Heart right ventricle (tissue), 16 donors: ENCODE measurements at regions not wholly inside any gene's neighbourhood (a gene's known extent, or its start where the extent isn't known, plus 50 kb on each side); places are given as distances from the start of the nearest gene placed in this dataset.

ENCODE experiments used
- ATAC-seq, 8 donors: fragments of 200-7000 bp; cut with Tn5 transposase; one replicate each; pipeline ENCODE4 v1.9.1; 2020; ENCODE audit warnings: mild to moderate bottlenecking in 8 of 8, moderate library complexity in 8 of 8, moderate number of reproducible peaks in 1 of 8
- DNase-seq, 2 donors: peaks; one replicate each; pipeline ENCODE4 v3.0.0-alpha.2; 2020
- H3K27ac ChIP-seq, 10 donors: fragments of 200-600 bp; sonication (generic) in 2 of 10; one replicate each; pipeline versions ENCODE4 v1.5.0 to v1.8.0; 2020 to 2022; ENCODE audit warnings: mild to moderate bottlenecking in 3 of 10
- H3K27me3 ChIP-seq, 7 donors: fragments of 200-600 bp; one replicate each; pipeline ENCODE4 v1.8.0; 2021 to 2022; ENCODE audit warnings: mild to moderate bottlenecking in 2 of 7
- H3K36me3 ChIP-seq, 9 donors: fragments of 200-600 bp; sonication (generic) in 1 of 9; one replicate each; pipeline versions ENCODE4 v1.5.0 to v1.8.0; 2020 to 2022; ENCODE audit warnings: mild to moderate bottlenecking in 2 of 9
- H3K4me1 ChIP-seq, 9 donors: fragments of 200-600 bp; sonication (generic) in 1 of 9; one replicate each; pipeline versions ENCODE4 v1.5.0 to v1.8.0; 2020 to 2022; ENCODE audit warnings: mild to moderate bottlenecking in 4 of 9
- H3K4me3 ChIP-seq, 10 donors: fragments of 200-600 bp; sonication (generic) in 2 of 10; one replicate each; pipeline versions ENCODE4 v1.5.0 to v1.8.0; 2020 to 2022; ENCODE audit warnings: mild to moderate bottlenecking in 7 of 10, moderate library complexity in 2 of 10
- H3K9me3 ChIP-seq, 11 donors: fragments of 200-600 bp in 10 of 11; sonication (generic) in 2 of 11; one replicate each; pipeline versions ENCODE4 v1.5.0 to v1.8.0; 2013 to 2022; ENCODE audit warnings: mild to moderate bottlenecking in 2 of 11, control low read depth in 1 of 11, moderate library complexity in 1 of 11
- CTCF ChIP-seq, 9 donors: fragments of 200-600 bp; sonication (generic) in 2 of 9; IDR thresholded peaks; one replicate each; pipeline versions ENCODE4 v1.5.0 to v1.8.0; 2021 to 2022; ENCODE audit warnings: antibody characterized with exemption in 9 of 9, mild to moderate bottlenecking in 5 of 9, moderate library complexity in 1 of 9
- WGBS, 2 donors: extraction: QIAGEN DNeasy Blood & Tissue Kit; methylation state at CpG; one replicate each; pipeline ENCODE4 v1.1.7; 2013; ENCODE audit warnings: inconsistent platforms in 1 of 2; 5-methylcytosine and 5-hydroxymethylcytosine counted together
- intact Hi-C, 10 donors: fragments of 100-400 bp; cut with DNase I; formaldehyde crosslinking; loops; one replicate each; pipeline versions ENCODE4 v1.11.1 to v1.14.2; 2022
- donor health status: Arrhythmogenic right ventricular cardiomyopathy.
- donor health status: ischemic (EF 13 %, LVEDD 7.1; RV severe dilation, severe dysfunction).
- donor health status: healthy with polysubstance abuse.
- donor health status: DM: no; HTN: yes; CAD: no.
- donor health status: DM: no; HTN: no; CAD: no.
- donor health status: ischemic (EF 25% LVEDD 6.9; RV normal size, moderate dysfunction).
- donor health status: ischemic (EF 25% LVEDD 5.7; RV mildly dilated, moderate dysfunction).
- donor health status: healthy.
- donor health status: DM: yes; HTN: yes; CAD: no.
- donor health status: Ischemic cardiomyopathy.
- donor health status: ischemic (EF 35%, LVEDD 5.7; RV mildly dilated, moderate dysfunction).
- donor health status: nonischemic (EF 11% LVEDD 7.7; RV severe dilation, severe dysfunction).
- donor health status: DM: yes; HTN: yes; CAD: no.
- donor health status: PGD.
- donor health status: ischemic (EF 29% LVEDD 5.4; RV normal size, mild dysfunction).
- donor health status: nonischemic (EF 23%, LVEDD 6.1; RV moderate dilation, normal function).

DNA sequence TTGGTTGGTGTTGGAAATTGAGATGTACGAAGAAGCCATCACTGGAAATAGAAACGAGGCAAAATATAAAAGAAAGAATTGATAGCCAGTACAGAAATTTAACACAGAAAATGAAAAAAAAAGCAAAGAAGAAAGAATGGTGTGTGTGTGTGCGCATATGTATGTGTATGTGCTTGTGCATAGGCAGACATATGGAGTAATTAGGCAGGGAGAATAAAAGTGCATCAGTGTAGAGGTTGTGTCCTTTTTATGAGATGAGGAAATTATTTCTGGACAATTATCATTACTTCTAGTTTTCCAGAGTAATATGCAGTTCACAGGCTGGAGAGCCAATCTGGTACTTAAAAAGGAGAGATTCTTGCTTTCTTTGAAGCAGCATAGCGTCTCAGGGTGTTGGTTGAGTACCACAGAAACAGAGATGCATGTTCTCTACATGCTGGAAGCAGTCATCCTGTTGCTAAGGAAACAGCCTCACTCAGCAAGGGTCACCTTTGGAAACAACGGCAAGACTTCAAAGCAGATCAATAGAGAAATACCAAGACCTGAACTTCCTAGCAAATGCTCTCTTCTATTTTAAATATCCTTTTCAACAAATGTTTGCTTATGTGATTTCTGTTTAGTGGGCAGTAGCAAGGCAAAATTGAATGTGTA is 172.7 kb downstream of the TAF11L14 start:
- Histone ChIP-seq H3K4me3 (no peak overlapping the region), H3K36me3 (no peaks in the 10 kb centered on the region), H3K27me3 (no peaks in the 10 kb centered on the region), H3K27ac (no peak overlapping the region), H3K9me3 (no peaks in the 10 kb centered on the region), H3K4me1 (no peaks in the 10 kb centered on the region)
- no peak for ATAC-seq
- DNase-seq, result no peak
- TF ChIP-seq CTCF (IDR thresholded peaks at IDR 0.05), result no peak
- intact Hi-C loops, result no loop called here
- WGBS, 2 donors, result 64 to 76% methylated on average over 5 of the region's 5 CpGs

DNA sequence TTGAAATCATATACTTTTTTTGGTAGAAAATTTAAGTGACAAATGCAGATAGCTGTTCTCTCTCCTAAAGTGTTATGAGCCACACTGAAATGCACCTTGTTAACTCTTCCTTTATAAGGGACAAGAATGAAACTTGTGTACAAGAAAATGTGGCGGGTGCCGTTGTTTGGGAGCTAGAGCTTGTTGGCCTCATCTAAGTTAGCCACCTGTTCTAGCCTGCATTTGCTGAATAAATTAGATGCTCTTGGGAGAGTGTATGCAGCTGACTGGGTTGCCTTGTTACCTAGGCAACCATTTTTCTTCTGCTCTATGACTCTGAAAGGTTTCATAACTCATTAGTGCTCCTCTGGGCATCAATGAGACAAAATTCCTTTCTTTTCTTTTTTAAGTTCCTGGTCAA is 174.3 kb downstream of the TAF11L14 start:
- WGBS, 2 donors, result 66 to 86% methylated on average over 2 of the region's 2 CpGs
- no peak overlapping the region for H3K27ac ChIP-seq
- no peaks in the 10 kb centered on the region for H3K36me3 ChIP-seq
- DNase-seq, result no peak
- no peaks in the 10 kb centered on the region for H3K27me3 ChIP-seq
- peaks cover 0 to 5% (median 0%) of the 10 kb centered on the region in 11 donors for H3K9me3 ChIP-seq
- TF ChIP-seq CTCF (IDR thresholded peaks at IDR 0.05), result no peak
- H3K4me3 ChIP-seq, result no peak overlapping the region
- intact Hi-C loops, result no loop called here
- no peak for ATAC-seq
- H3K4me1 ChIP-seq, result no peaks in the 10 kb centered on the region

DNA sequence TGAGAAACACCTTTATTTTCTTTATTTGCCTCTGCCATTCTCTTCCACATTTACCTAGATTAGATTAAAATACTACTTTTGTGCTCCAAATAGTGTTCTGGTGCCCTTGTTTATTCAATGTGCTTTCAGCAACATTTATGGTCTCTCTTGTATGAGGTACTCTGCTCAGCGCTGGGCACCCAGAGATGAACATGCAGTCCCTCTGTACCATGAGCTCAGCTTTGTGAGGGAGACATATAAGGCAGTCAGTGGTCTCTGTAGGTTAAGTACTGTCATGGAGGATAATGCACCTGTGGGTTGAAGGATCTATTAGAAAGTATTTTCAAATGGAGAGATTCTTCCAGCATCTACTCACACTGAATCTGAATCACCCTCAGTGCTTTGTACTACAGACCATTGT is 176.5 kb downstream of the TAF11L14 start:
- Histone ChIP-seq H3K4me3 (no peak overlapping the region), H3K36me3 (no peaks in the 10 kb centered on the region), H3K4me1 (no peaks in the 10 kb centered on the region), H3K27me3 (no peaks in the 10 kb centered on the region), H3K9me3 (peaks cover 0 to 8% (median 0%) of the 10 kb centered on the region in 11 donors), H3K27ac (no peak overlapping the region)
- ATAC-seq (no peak), DNase-seq (no peak)
- 88 to 90% methylated on average over 1 of the region's 1 CpG for WGBS, 2 donors
- intact Hi-C loops, result no loop called here
- no peak for TF ChIP-seq CTCF (IDR thresholded peaks at IDR 0.05)

DNA sequence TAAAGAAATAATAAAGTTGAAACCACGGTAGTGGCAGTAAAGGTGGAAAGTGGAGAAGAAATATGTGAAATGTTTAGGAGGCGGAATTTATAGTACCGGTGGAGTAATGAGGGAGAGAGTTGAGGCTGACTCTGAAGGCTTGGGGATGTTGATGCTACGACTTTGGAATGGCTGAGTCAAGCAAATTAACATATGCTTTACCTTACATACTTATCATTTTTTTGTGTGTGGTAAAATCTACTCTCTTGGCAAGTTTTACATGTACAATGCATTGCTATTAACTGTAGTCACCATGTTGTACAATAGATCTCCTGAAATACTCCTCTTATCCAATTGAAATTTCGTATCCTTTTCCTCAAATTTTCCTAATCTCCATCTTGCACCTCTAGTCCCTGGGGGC is 179.0 kb downstream of the TAF11L14 start:
- Histone ChIP-seq H3K9me3 (peaks cover 0 to 8% (median 0%) of the 10 kb centered on the region in 11 donors), H3K27ac (no peak overlapping the region), H3K4me3 (no peak overlapping the region), H3K4me1 (no peaks in the 10 kb centered on the region), H3K36me3 (no peaks in the 10 kb centered on the region), H3K27me3 (no peaks in the 10 kb centered on the region)
- intact Hi-C loops, result no loop called here
- no peak for TF ChIP-seq CTCF (IDR thresholded peaks at IDR 0.05)
- ATAC-seq, result no peak
- 88% methylated on average over 5 of the region's 5 CpGs for WGBS, 2 donors
- no peak for DNase-seq
